ENCODE measurements at regions not wholly inside any gene's neighbourhood (a gene's known extent, or its start where the extent isn't known, plus 50 kb on each side); places are given as distances from the start of the nearest gene placed in this dataset.
"Not testable (repeated sequence)": the region's sequence is repeated elsewhere in the genome, so short reads cannot be mapped to it uniquely, and the experiment has no call there.

DNA sequence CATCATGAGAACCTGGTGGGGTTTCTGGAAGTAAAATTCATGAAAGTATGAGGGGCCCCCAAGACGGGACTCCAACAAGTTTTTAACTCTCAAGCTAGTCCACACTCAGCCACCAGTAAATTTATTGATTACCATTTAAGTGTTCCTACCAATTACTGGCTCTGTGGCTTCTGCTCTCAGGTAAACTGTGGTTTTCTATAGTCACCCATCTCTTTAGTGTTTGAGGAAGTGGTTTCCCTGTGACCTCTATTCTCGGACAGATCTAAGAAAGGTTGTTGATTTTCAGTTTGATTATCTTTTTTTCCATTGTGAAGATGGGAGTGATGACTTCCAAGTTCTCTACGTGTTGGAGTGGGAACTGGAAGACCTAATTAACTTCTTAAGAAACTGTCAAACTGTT is 869.6 kb downstream of the CDY1 start:
- H3K4me2 ChIP-seq (ENCODE audit: insufficient read depth, low read length); DNase-seq; H3K9me3 ChIP-seq (ENCODE audit: insufficient read depth, low read length, severe bottlenecking); H4K20me1 ChIP-seq (ENCODE audit: insufficient read depth, low read length); H3K4me1 ChIP-seq (ENCODE audit: insufficient read depth, low read length); ATAC-seq (ENCODE audit: insufficient read depth, low read depth); H2AFZ ChIP-seq (ENCODE audit: low read depth, low read length); H3K36me3 ChIP-seq (ENCODE audit: insufficient read depth, low read length); H3K27ac ChIP-seq (ENCODE audit: low read length); H3K9ac ChIP-seq (ENCODE audit: low read depth, low read length); H3K4me3 ChIP-seq (ENCODE audit: low read depth in 1 of 2, low read length in 2 of 2); H3K27me3 ChIP-seq (ENCODE audit: insufficient read depth, low read length, poor library complexity); H3K79me2 ChIP-seq (ENCODE audit: insufficient read depth, low read length): not testable (repeated sequence)

DNA sequence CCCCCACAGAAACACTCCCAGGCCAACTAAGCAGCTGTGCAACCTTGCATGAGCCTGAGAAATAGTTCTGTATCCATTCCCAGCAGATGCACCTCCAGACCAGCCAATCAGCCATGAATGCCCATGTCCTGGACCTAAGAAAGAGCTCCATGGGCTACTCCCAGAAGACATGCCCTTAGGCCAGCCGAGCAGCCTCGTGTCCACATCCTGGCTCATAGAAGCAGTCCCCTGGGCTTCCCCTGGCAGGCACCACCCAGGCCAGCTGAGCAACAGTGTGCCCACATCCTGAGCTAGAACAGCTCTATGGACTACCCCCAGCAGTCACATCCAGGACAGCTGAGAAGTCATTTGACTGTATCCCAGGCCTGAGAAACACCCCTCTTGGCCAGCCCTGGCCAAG is 899.5 kb downstream of the CDY1 start:
- H3K27me3 ChIP-seq (ENCODE audit: insufficient read depth, low read length, poor library complexity); ATAC-seq (ENCODE audit: insufficient read depth, low read depth); H3K4me2 ChIP-seq (ENCODE audit: insufficient read depth, low read length); H2AFZ ChIP-seq (ENCODE audit: low read depth, low read length); H3K36me3 ChIP-seq (ENCODE audit: insufficient read depth, low read length); H3K4me3 ChIP-seq (ENCODE audit: low read depth in 1 of 2, low read length in 2 of 2); H3K27ac ChIP-seq (ENCODE audit: low read length); H3K9ac ChIP-seq (ENCODE audit: low read depth, low read length); H4K20me1 ChIP-seq (ENCODE audit: insufficient read depth, low read length); H3K79me2 ChIP-seq (ENCODE audit: insufficient read depth, low read length); H3K9me3 ChIP-seq (ENCODE audit: insufficient read depth, low read length, severe bottlenecking); H3K4me1 ChIP-seq (ENCODE audit: insufficient read depth, low read length); DNase-seq: not testable (repeated sequence)

DNA sequence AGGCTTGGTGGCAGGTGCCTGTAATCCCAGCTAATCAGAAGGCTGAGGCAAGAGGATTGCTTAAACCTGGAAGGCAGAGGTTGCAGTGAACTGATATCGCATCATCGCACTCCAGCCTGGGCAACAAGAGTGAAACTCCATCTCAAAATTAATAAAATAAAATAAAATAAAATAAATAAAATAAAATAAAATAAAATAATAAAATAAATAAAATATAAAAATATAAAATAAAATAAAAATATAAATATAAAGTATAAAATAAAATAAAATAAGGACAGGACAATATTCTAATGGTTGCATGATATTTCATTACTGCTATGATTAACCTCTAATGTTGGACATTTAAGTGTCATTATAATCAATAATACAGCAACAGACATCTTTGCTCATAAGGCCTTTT is 933.1 kb downstream of the CDY1 start:
- Histone ChIP-seq H2AFZ (ENCODE audit: low read depth, low read length) (no peak overlapping the region), H3K36me3 (ENCODE audit: insufficient read depth, low read length) (no peaks in the 10 kb centered on the region), H3K9ac (ENCODE audit: low read depth, low read length) (no peak overlapping the region), H3K27me3 (ENCODE audit: insufficient read depth, low read length, poor library complexity) (no peaks in the 10 kb centered on the region), H3K4me3 (ENCODE audit: low read depth in 1 of 2, low read length in 2 of 2) (no peak overlapping the region), H3K9me3 (ENCODE audit: insufficient read depth, low read length, severe bottlenecking) (no peaks in the 10 kb centered on the region), H3K27ac (ENCODE audit: low read length) (no peak overlapping the region), H3K79me2 (ENCODE audit: insufficient read depth, low read length) (no peaks in the 10 kb centered on the region), H3K4me2 (ENCODE audit: insufficient read depth, low read length) (no peak overlapping the region), H4K20me1 (ENCODE audit: insufficient read depth, low read length) (no peaks in the 10 kb centered on the region), H3K4me1 (ENCODE audit: insufficient read depth, low read length) (no peaks in the 10 kb centered on the region)
- TF ChIP-seq, protein P1, sequence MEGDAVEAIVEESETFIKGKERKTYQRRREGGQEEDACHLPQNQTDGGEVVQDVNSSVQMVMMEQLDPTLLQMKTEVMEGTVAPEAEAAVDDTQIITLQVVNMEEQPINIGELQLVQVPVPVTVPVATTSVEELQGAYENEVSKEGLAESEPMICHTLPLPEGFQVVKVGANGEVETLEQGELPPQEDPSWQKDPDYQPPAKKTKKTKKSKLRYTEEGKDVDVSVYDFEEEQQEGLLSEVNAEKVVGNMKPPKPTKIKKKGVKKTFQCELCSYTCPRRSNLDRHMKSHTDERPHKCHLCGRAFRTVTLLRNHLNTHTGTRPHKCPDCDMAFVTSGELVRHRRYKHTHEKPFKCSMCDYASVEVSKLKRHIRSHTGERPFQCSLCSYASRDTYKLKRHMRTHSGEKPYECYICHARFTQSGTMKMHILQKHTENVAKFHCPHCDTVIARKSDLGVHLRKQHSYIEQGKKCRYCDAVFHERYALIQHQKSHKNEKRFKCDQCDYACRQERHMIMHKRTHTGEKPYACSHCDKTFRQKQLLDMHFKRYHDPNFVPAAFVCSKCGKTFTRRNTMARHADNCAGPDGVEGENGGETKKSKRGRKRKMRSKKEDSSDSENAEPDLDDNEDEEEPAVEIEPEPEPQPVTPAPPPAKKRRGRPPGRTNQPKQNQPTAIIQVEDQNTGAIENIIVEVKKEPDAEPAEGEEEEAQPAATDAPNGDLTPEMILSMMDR (IDR thresholded peaks at IDR 0.05; ENCODE audit: borderline replicate concordance, extremely low read depth, low read length, poor library complexity, severe bottlenecking): no peak
- TF ChIP-seq EZH2 (IDR thresholded peaks at IDR 0.05; ENCODE audit: borderline replicate concordance, low read depth, low read length, severe bottlenecking): no peak
- no peak for ATAC-seq (ENCODE audit: insufficient read depth, low read depth)
- no peak for DNase-seq

DNA sequence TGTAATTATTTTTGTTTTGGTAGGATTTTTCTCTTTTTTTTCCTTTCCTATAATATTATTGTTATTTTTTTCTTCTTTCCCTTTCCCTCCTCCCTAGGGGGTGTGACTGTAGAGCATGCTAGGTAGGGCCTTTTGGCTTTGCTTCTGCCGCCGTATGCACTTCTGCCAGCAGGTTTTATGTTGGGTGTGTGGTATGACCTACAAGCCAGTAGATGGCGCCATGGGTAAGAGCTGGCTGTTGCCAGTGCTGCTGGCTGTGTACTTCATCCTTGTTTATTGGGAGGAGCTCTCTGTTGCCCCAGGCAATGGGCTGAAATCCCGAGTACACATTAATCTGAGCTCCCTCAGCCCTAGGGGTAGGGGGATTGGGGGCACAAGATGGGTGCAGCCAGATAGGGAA is 941.1 kb downstream of the CDY1 start:
- H3K79me2 ChIP-seq (ENCODE audit: insufficient read depth, low read length); H3K27me3 ChIP-seq (ENCODE audit: insufficient read depth, low read length, poor library complexity); H2AFZ ChIP-seq (ENCODE audit: low read depth, low read length); H3K4me3 ChIP-seq (ENCODE audit: low read depth in 1 of 2, low read length in 2 of 2); H3K27ac ChIP-seq (ENCODE audit: low read length); H3K9me3 ChIP-seq (ENCODE audit: insufficient read depth, low read length, severe bottlenecking); ATAC-seq (ENCODE audit: insufficient read depth, low read depth); H3K9ac ChIP-seq (ENCODE audit: low read depth, low read length); H4K20me1 ChIP-seq (ENCODE audit: insufficient read depth, low read length); H3K4me1 ChIP-seq (ENCODE audit: insufficient read depth, low read length); H3K4me2 ChIP-seq (ENCODE audit: insufficient read depth, low read length); H3K36me3 ChIP-seq (ENCODE audit: insufficient read depth, low read length): not testable (repeated sequence)
- TF ChIP-seq, protein P1 (IDR thresholded peaks at IDR 0.05; ENCODE audit: borderline replicate concordance, extremely low read depth, low read length, poor library complexity, severe bottlenecking): peak; percentile 37
- DNase-seq: peak; percentile 5

Measured in DND-41 (cell line).